ENCODE measurements at regions not wholly inside any gene's neighbourhood (a gene's known extent, or its start where the extent isn't known, plus 50 kb on each side); places are given as distances from the start of the nearest gene placed in this dataset.

DNA sequence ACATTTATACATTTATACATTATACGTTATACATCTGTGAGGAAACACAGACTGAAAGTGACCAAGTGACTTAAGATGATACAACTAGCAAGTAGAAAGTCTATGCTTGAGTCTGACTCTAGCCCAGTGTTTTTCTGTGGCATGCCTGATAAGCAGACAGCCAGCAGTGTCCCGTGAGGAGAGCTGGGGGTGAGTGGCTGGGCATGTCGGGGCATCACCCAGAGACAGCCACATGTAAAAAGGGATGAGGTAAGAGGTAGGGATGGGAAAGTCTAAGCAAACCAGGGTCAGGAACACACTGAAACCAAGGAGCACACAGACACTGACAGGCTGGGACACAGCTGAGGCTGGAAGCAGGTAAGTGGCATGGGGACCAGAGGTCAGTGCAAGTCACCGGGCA is 333.2 kb downstream of the FOXO1 start:
- H3K79me2 ChIP-seq (ENCODE audit: insufficient read depth, low read length), result no peaks in the 10 kb centered on the region
- Mint-ChIP-seq H3K27me3 (ENCODE audit: low read depth in 3 of 3) (peaks cover 0 to 2% (median 0%) of the 10 kb centered on the region in 3 donors), H3K9me3 (peaks cover 0 to 6% (median 0%) of the 10 kb centered on the region in 7 donors), H3K4me1 (peaks cover 3% of the 10 kb centered on the region), H3K27ac (no peak overlapping the region), H3K36me3 (no peaks in the 10 kb centered on the region), H3K4me3 (no peak overlapping the region)
- no peaks in the 10 kb centered on the region for H3K4me1 ChIP-seq (ENCODE audit: control insufficient read depth in 1 of 2, insufficient read depth in 2 of 2, low read length in 2 of 2)
- H3K27ac ChIP-seq (ENCODE audit: low read depth in 1 of 2, low read length in 2 of 2), result no peak overlapping the region
- no peaks in the 10 kb centered on the region for H3K36me3 ChIP-seq (replicated peaks in 1 of 2; ENCODE audit: control insufficient read depth in 1 of 2, insufficient read depth in 2 of 2, low read length in 2 of 2)
- intact Hi-C loops (cut with micrococcal nuclease), result no loop called here
- no peak overlapping the region for H2AFZ ChIP-seq (ENCODE audit: insufficient read depth, low read depth, low read length, poor library complexity, severe bottlenecking)
- H3K4me2 ChIP-seq (replicated peaks; ENCODE audit: extremely low read depth, low read length, poor library complexity, severe bottlenecking), result no peak overlapping the region
- no peak overlapping the region for H3K4me3 ChIP-seq (replicated peaks in 1 of 3; ENCODE audit: low read depth in 2 of 3, low read length in 3 of 3)
- no peaks in the 10 kb centered on the region for H3K27me3 ChIP-seq (ENCODE audit: control insufficient read depth in 2 of 2, insufficient read depth in 2 of 2, low read length in 2 of 2)
- WGBS (ENCODE audit: insufficient coverage), result 89% methylated on average over 4 of the region's 4 CpGs
- no peak for DNase-seq
- no peaks in the 10 kb centered on the region for H3K9me3 ChIP-seq (replicated peaks in 1 of 2; ENCODE audit: control insufficient read depth in 1 of 2, insufficient read depth in 1 of 2, low read length in 2 of 2)
- TF ChIP-seq, protein P1, sequence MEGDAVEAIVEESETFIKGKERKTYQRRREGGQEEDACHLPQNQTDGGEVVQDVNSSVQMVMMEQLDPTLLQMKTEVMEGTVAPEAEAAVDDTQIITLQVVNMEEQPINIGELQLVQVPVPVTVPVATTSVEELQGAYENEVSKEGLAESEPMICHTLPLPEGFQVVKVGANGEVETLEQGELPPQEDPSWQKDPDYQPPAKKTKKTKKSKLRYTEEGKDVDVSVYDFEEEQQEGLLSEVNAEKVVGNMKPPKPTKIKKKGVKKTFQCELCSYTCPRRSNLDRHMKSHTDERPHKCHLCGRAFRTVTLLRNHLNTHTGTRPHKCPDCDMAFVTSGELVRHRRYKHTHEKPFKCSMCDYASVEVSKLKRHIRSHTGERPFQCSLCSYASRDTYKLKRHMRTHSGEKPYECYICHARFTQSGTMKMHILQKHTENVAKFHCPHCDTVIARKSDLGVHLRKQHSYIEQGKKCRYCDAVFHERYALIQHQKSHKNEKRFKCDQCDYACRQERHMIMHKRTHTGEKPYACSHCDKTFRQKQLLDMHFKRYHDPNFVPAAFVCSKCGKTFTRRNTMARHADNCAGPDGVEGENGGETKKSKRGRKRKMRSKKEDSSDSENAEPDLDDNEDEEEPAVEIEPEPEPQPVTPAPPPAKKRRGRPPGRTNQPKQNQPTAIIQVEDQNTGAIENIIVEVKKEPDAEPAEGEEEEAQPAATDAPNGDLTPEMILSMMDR (IDR thresholded peaks at IDR 0.05), result no peak
- no peaks in the 10 kb centered on the region for H4K20me1 ChIP-seq (ENCODE audit: insufficient read depth, low read length)
- H3K9ac ChIP-seq (ENCODE audit: insufficient read depth, low read length, poor library complexity, severe bottlenecking), result no peak overlapping the region

DNA sequence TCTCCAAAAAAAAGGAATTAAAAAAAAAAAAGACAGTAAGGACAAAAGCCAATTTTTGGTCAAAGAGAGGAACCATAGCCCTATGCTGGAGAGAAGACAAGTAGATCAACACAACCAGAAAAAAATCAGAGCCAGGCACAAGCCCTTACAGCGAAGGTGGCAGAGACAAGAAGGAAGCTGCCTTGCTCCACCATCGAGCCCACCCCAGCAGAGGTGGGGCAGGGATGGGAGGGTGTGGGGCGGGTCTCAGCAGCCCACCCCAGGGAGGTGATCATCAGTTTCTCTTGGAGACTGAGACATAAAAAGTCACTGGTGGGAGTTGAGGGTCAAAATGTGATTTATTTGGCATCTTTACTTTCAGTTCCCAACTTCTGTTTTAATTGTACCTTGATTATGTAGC is 332.4 kb downstream of the FOXO1 start:
- H3K27ac Mint-ChIP-seq, result no peak overlapping the region

More for the DNA sequence above, 332.4 kb downstream of the FOXO1 start:
- no peak overlapping the region for H3K27ac ChIP-seq (ENCODE audit: low read depth in 1 of 2, low read length in 2 of 2)
- no peaks in the 10 kb centered on the region for H3K27me3 ChIP-seq (ENCODE audit: control insufficient read depth in 2 of 2, insufficient read depth in 2 of 2, low read length in 2 of 2)
- no peak overlapping the region for H2AFZ ChIP-seq (ENCODE audit: insufficient read depth, low read depth, low read length, poor library complexity, severe bottlenecking)
- DNase-seq, result no peak
- no peaks in the 10 kb centered on the region for H4K20me1 ChIP-seq (ENCODE audit: insufficient read depth, low read length)
- no peaks in the 10 kb centered on the region for H3K9me3 ChIP-seq (replicated peaks in 1 of 2; ENCODE audit: control insufficient read depth in 1 of 2, insufficient read depth in 1 of 2, low read length in 2 of 2)
- Mint-ChIP-seq H3K4me1 (peaks cover 3% of the 10 kb centered on the region), H3K36me3 (no peaks in the 10 kb centered on the region), H3K9me3 (peaks cover 0 to 6% (median 2%) of the 10 kb centered on the region in 7 donors), H3K4me3 (no peak overlapping the region), H3K27me3 (ENCODE audit: low read depth in 3 of 3) (peaks cover 0 to 2% (median 0%) of the 10 kb centered on the region in 3 donors)
- no peak overlapping the region for H3K9ac ChIP-seq (ENCODE audit: insufficient read depth, low read length, poor library complexity, severe bottlenecking)
- intact Hi-C loops (cut with micrococcal nuclease), result no loop called here
- no peaks in the 10 kb centered on the region for H3K79me2 ChIP-seq (ENCODE audit: insufficient read depth, low read length)
- no peaks in the 10 kb centered on the region for H3K4me1 ChIP-seq (ENCODE audit: control insufficient read depth in 1 of 2, insufficient read depth in 2 of 2, low read length in 2 of 2)
- H3K36me3 ChIP-seq (replicated peaks in 1 of 2; ENCODE audit: control insufficient read depth in 1 of 2, insufficient read depth in 2 of 2, low read length in 2 of 2), result no peaks in the 10 kb centered on the region
- 100% methylated on average over 1 of the region's 3 CpGs for WGBS (ENCODE audit: insufficient coverage)
- no peak overlapping the region for H3K4me2 ChIP-seq (replicated peaks; ENCODE audit: extremely low read depth, low read length, poor library complexity, severe bottlenecking)
- TF ChIP-seq, protein P1 (IDR thresholded peaks at IDR 0.05), result no peak
- H3K4me3 ChIP-seq (replicated peaks in 1 of 3; ENCODE audit: low read depth in 2 of 3, low read length in 3 of 3), result no peak overlapping the region
